Esophagus squamous epithelium (tissue), 4 donors: ENCODE measurements at regions not wholly inside any gene's neighbourhood (a gene's known extent, or its start where the extent isn't known, plus 50 kb on each side); places are given as distances from the start of the nearest gene placed in this dataset.

ENCODE experiments used
- CTCF ChIP-seq, 6 experiments: fragments of 450-650 bp in 4 of 6; fragments of 200-600 bp in 2 of 6; sonication (generic) in 2 of 6; IDR thresholded peaks; one replicate each; pipeline ENCODE4 v1.5.1; 2016 to 2019; ENCODE audit warnings: antibody characterized with exemption in 6 of 6, mild to moderate bottlenecking in 4 of 6, moderate library complexity in 4 of 6
- POLR2A ChIP-seq, 4 donors: fragments of 450-650 bp; IDR thresholded peaks; one replicate each; pipeline ENCODE4 v1.6.1; 2017; ENCODE audit warnings: antibody characterized with exemption in 4 of 4, mild to moderate bottlenecking in 4 of 4, moderate library complexity in 3 of 4

- no peak for TF ChIP-seq CTCF (IDR thresholded peaks at IDR 0.05)
- TF ChIP-seq POLR2A (IDR thresholded peaks at IDR 0.05): no peak
Measured at GRCh38 chr2:230601510-230601909, 111.1 kb upstream of the CAB39 start.
